H9 (cell line): ENCODE measurements at regions not wholly inside any gene's neighbourhood (a gene's known extent, or its start where the extent isn't known, plus 50 kb on each side); places are given as distances from the start of the nearest gene placed in this dataset.

ENCODE experiments used
- DNase-seq: peaks from one replicate; pipeline ENCODE4 v3.0.0-alpha.2; 2017
- H2AFZ ChIP-seq: one replicate; pipeline ENCODE4 v1.6.1; 2013; ENCODE audit warnings: mild to moderate bottlenecking, low read length, control low read depth, moderate library complexity
- H2AK5ac ChIP-seq: 2 replicates; pipeline ENCODE4 v1.6.1; 2013; ENCODE audit warnings: low read length, control low read depth, mixed read lengths; ENCODE audit not compliant: insufficient read length
- H2BK120ac ChIP-seq: one replicate; pipeline ENCODE4 v1.6.1; 2013; ENCODE audit warnings: low read depth, mild to moderate bottlenecking, low read length, control low read depth, inconsistent platforms; ENCODE audit not compliant: poor library complexity, severe bottlenecking
- H2BK12ac ChIP-seq: 2 replicates; pipeline ENCODE4 v1.6.1; 2013; ENCODE audit warnings: low read length, control low read depth, mixed read lengths, low read depth; ENCODE audit not compliant: insufficient read length
- H2BK15ac ChIP-seq: 2 replicates; pipeline ENCODE4 v1.6.1; 2013; ENCODE audit warnings: low read depth, low read length, control low read depth
- H2BK20ac ChIP-seq: one replicate; pipeline ENCODE4 v1.6.1; 2013; ENCODE audit warnings: low read depth, mild to moderate bottlenecking, low read length, control low read depth, inconsistent platforms; ENCODE audit not compliant: poor library complexity, severe bottlenecking
- H2BK5ac ChIP-seq: 2 replicates; pipeline ENCODE4 v1.6.1; 2013; ENCODE audit warnings: low read length, control low read depth, mixed read lengths; ENCODE audit not compliant: insufficient read length
- H3K14ac ChIP-seq: 2 replicates; pipeline ENCODE4 v1.6.1; 2013; ENCODE audit warnings: low read length, control low read depth; ENCODE audit not compliant: insufficient read depth
- H3K18ac ChIP-seq: 2 replicates; pipeline ENCODE4 v1.6.1; 2013; ENCODE audit warnings: low read depth, mild to moderate bottlenecking, mixed read lengths, low read length, control low read depth; ENCODE audit not compliant: insufficient read length
- H3K23ac ChIP-seq: 2 replicates; pipeline ENCODE4 v1.6.1; 2013; ENCODE audit warnings: low read length, control low read depth, mixed read lengths, low read depth; ENCODE audit not compliant: insufficient read length
- H3K23me2 ChIP-seq: 2 replicates; pipeline ENCODE4 v1.6.1; 2013; ENCODE audit warnings: low read depth, mild to moderate bottlenecking, mixed read lengths, low read length, control low read depth; ENCODE audit not compliant: insufficient read length, poor library complexity, severe bottlenecking
- H3K27ac ChIP-seq: 2 replicates; pipeline ENCODE4 v1.5.1; 2013; ENCODE audit warnings: low read length, control low read depth, mixed read lengths, low read depth; ENCODE audit not compliant: insufficient read length
- H3K27me3 ChIP-seq: 2 replicates; pipeline ENCODE4 v1.6.1; 2013; ENCODE audit warnings: low read length, control low read depth, inconsistent platforms; ENCODE audit not compliant: insufficient read depth
- H3K4ac ChIP-seq: 2 replicates; pipeline ENCODE4 v1.6.1; 2013; ENCODE audit warnings: low read depth, mild to moderate bottlenecking, control low read depth, inconsistent platforms, low read length, moderate library complexity
- H3K4me1 ChIP-seq: 2 replicates; pipeline ENCODE4 v1.6.1; 2013; ENCODE audit warnings: low read length, control low read depth, inconsistent platforms; ENCODE audit not compliant: insufficient read depth
- H3K4me2 ChIP-seq: 2 replicates; pipeline ENCODE4 v1.6.1; 2013; ENCODE audit warnings: low read length, control low read depth, mixed read lengths; ENCODE audit not compliant: insufficient read length, insufficient read depth
- H3K56ac ChIP-seq: 2 replicates; pipeline ENCODE4 v1.6.1; 2013; ENCODE audit warnings: low read depth, mild to moderate bottlenecking, mixed read lengths, low read length, control low read depth; ENCODE audit not compliant: insufficient read length
- H3K79me1 ChIP-seq: 2 replicates; pipeline ENCODE4 v1.6.1; 2013; ENCODE audit warnings: low read depth, mild to moderate bottlenecking, moderate library complexity, low read length, control low read depth, inconsistent platforms; ENCODE audit not compliant: insufficient read depth, poor library complexity, severe bottlenecking
- H3K79me2 ChIP-seq: 2 replicates; pipeline ENCODE4 v1.6.1; 2013; ENCODE audit warnings: low read length, control low read depth, inconsistent platforms; ENCODE audit not compliant: insufficient read depth
- H3K9ac ChIP-seq: 2 replicates; pipeline ENCODE4 v1.6.1; 2013; ENCODE audit warnings: low read length, control low read depth, mixed read lengths; ENCODE audit not compliant: insufficient read length; ENCODE audit errors: extremely low read depth
- H3K9me3 ChIP-seq: one replicate; pipeline ENCODE4 v1.6.1; 2013; ENCODE audit warnings: low read depth, low read length, inconsistent platforms; ENCODE audit not compliant: control insufficient read depth
- H3T11ph ChIP-seq: one replicate; pipeline ENCODE4 v1.6.1; 2013; ENCODE audit warnings: mild to moderate bottlenecking, low read length, control low read depth, inconsistent platforms
- H4K20me1 ChIP-seq: one replicate; pipeline ENCODE4 v1.6.1; 2013; ENCODE audit not compliant: control insufficient read depth, insufficient read length, insufficient read depth
- H4K5ac ChIP-seq: 2 replicates; pipeline ENCODE4 v1.6.1; 2013; ENCODE audit warnings: low read depth, mild to moderate bottlenecking, mixed read lengths, low read length, control low read depth; ENCODE audit not compliant: insufficient read length
- H4K8ac ChIP-seq: replicated peaks from 2 replicates; pipeline ENCODE4 v1.6.1; 2013; ENCODE audit warnings: low read length, control low read depth, mixed read lengths, low read depth; ENCODE audit not compliant: insufficient read length
- H4K91ac ChIP-seq: 2 replicates; pipeline ENCODE4 v1.6.1; 2013; ENCODE audit warnings: low read depth, mild to moderate bottlenecking, moderate library complexity, mixed read lengths, low read length, control low read depth; ENCODE audit not compliant: insufficient read length
- H3K27ac Mint-ChIP-seq, 3 experiments: 2 replicates in 2 of 3; 3 replicates in 1 of 3; pipeline ENCODE4 v1.8.0; 2020 to 2021; ENCODE audit warnings: mixed read lengths in 3 of 3, mild to moderate bottlenecking in 1 of 3, moderate library complexity in 1 of 3
- H3K27me3 Mint-ChIP-seq: 2 replicates; pipeline ENCODE4 v1.8.0; 2021; ENCODE audit warnings: low read depth, mild to moderate bottlenecking, moderate library complexity, mixed read lengths
- H3K36me3 Mint-ChIP-seq, 3 experiments: 2 replicates in 2 of 3; 3 replicates in 1 of 3; pipeline ENCODE4 v1.8.0; 2020 to 2021; ENCODE audit warnings: low read depth in 3 of 3, mixed read lengths in 3 of 3; ENCODE audit not compliant: insufficient read depth in 1 of 3
- H3K4me1 Mint-ChIP-seq, 2 experiments: 2 replicates each; pipeline ENCODE4 v1.8.0; 2020; ENCODE audit warnings: mixed read lengths in 2 of 2
- H3K4me3 Mint-ChIP-seq, 2 experiments: 2 replicates in 1 of 2; 3 replicates in 1 of 2; pipeline ENCODE4 v1.8.0; 2020 to 2021; ENCODE audit warnings: mild to moderate bottlenecking in 2 of 2, mixed read lengths in 2 of 2, moderate library complexity in 1 of 2
- H3K9me3 Mint-ChIP-seq, 2 experiments: 2 replicates in 1 of 2; 3 replicates in 1 of 2; pipeline ENCODE4 v1.8.0; 2020; ENCODE audit warnings: mild to moderate bottlenecking in 2 of 2, mixed read lengths in 2 of 2, moderate library complexity in 1 of 2
- WGBS: extraction: QIAGEN DNeasy Blood & Tissue Kit; methylation state at CpG from one replicate; pipeline ENCODE4 v1.1.7; 2013; ENCODE audit warnings: missing lambda C conversion rate, low lambda C conversion rate, mixed read lengths; ENCODE audit not compliant: insufficient read length; ENCODE audit errors: extremely low coverage; 5-methylcytosine and 5-hydroxymethylcytosine counted together
- TF ChIP-seq, protein P1 (sequence below): fragments of 200-600 bp; sonication (generic); conservative IDR thresholded peaks from 3 replicates; pipeline ENCODE4 v1.8.0; 2021; ENCODE audit warnings: antibody characterized with exemption, mild to moderate bottlenecking

DNA sequence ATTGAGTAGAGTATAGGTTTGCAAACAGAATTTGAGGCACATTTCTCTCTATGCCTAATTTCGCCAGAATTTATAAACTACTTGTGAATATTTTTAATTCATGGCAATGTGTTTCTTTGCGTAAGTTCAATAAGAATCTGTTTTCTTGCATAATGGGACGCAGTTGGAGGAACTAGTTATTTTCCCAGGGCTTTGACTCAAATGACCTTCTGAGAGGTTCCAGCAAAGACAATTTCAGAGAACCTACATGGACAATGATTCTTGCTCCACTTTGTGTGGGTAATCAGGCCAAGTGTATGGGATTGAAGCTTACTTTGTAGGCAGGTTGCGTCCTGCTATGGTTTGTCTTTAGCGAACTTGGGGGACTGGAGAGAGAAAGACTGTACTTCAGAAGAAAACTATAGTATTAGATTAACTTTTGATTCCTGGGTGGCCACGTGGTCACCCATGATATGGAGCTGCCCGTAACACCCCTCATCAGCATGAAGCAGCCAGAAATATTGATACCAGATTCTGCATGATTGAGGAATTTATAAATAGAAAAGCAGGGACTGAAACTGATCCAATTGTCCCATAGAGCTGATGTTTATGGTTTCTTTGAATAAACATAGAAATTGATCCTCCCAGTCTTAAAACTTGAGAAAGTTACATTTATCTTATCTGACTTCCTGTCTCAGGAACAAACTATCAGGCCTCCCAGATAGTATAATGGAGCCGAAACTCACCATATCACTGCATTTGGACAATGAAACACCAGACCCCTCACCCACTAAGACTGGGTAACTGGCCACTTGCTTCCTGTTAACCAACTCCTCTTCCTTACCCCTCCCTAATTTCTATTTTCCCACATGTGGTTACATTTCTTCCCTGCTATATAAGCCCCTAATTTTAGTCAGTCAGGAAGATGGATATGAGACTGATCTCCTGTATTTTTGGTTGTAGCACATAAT, 815.3 kb upstream of the HS6ST1 start:
- DNase-seq: no peak
- no peaks in the 10 kb centered on the region for H4K20me1 ChIP-seq
- no peak overlapping the region for H3K27ac ChIP-seq
- H3K14ac ChIP-seq: no peak overlapping the region
- peaks cover 5 to 7% of the 10 kb centered on the region in 2 experiments; a peak in 3 of 5 replicates for H3K9me3 Mint-ChIP-seq
- H3K18ac ChIP-seq: no peak overlapping the region
- H3T11ph ChIP-seq: no peak overlapping the region
- no peaks in the 10 kb centered on the region for H3K79me1 ChIP-seq
- no peaks in the 10 kb centered on the region for H3K79me2 ChIP-seq
- H2AFZ ChIP-seq: no peak overlapping the region
- H3K36me3 Mint-ChIP-seq: peaks cover 0 to 7% (median 0%) of the 10 kb centered on the region in 3 experiments; a peak in 2 of 7 replicates
- H3K23ac ChIP-seq: no peak overlapping the region
- no peaks in the 10 kb centered on the region for H3K9me3 ChIP-seq
- H3K4me1 Mint-ChIP-seq: no peaks in the 10 kb centered on the region
- no CpG with 5 or more reads among the region's 8 CpGs for WGBS
- H2BK15ac ChIP-seq: no peak overlapping the region
- H2BK20ac ChIP-seq: no peak overlapping the region
- TF ChIP-seq, protein P1, sequence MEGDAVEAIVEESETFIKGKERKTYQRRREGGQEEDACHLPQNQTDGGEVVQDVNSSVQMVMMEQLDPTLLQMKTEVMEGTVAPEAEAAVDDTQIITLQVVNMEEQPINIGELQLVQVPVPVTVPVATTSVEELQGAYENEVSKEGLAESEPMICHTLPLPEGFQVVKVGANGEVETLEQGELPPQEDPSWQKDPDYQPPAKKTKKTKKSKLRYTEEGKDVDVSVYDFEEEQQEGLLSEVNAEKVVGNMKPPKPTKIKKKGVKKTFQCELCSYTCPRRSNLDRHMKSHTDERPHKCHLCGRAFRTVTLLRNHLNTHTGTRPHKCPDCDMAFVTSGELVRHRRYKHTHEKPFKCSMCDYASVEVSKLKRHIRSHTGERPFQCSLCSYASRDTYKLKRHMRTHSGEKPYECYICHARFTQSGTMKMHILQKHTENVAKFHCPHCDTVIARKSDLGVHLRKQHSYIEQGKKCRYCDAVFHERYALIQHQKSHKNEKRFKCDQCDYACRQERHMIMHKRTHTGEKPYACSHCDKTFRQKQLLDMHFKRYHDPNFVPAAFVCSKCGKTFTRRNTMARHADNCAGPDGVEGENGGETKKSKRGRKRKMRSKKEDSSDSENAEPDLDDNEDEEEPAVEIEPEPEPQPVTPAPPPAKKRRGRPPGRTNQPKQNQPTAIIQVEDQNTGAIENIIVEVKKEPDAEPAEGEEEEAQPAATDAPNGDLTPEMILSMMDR: no peak
- H2BK5ac ChIP-seq: no peak overlapping the region
- H3K23me2 ChIP-seq: no peaks in the 10 kb centered on the region
- H2BK12ac ChIP-seq: no peak overlapping the region
- H3K4me1 ChIP-seq: no peaks in the 10 kb centered on the region
- no peak overlapping the region for H4K5ac ChIP-seq
- H3K9ac ChIP-seq: no peak overlapping the region
- no peak overlapping the region for H3K4ac ChIP-seq
- no peak overlapping the region for H4K8ac ChIP-seq
- no peak overlapping the region for H2AK5ac ChIP-seq
- no peak overlapping the region for H3K27ac Mint-ChIP-seq
- H3K4me2 ChIP-seq: no peak overlapping the region
- no peak overlapping the region for H3K56ac ChIP-seq
- no peak overlapping the region for H2BK120ac ChIP-seq
- H4K91ac ChIP-seq: no peak overlapping the region
- H3K27me3 ChIP-seq: no peaks in the 10 kb centered on the region
- H3K4me3 Mint-ChIP-seq: no peak overlapping the region
- no peaks in the 10 kb centered on the region for H3K27me3 Mint-ChIP-seq
